Suppressor macrophage treated with lipopolysaccharide for 4 hours (primary cell): ENCODE measurements at regions not wholly inside any gene's neighbourhood (a gene's known extent, or its start where the extent isn't known, plus 50 kb on each side); places are given as distances from the start of the nearest gene placed in this dataset.
A peak's percentile ranks its signal among the peaks of the same experiment; 100 is the strongest.

ENCODE experiments used
- DNase-seq: peaks from one replicate; pipeline ENCODE4 v3.0.0-alpha.2; 2020

GRCh38 chr20:12023194-12023795 is 105.6 kb downstream of the BTBD3 start:
- peak; percentile 29 for DNase-seq

GRCh38 chr20:12028771-12029170 is 111.1 kb downstream of the BTBD3 start:
- DNase-seq = no peak

GRCh38 chr20:12030470-12030869 is 112.8 kb downstream of the BTBD3 start:
- no peak for DNase-seq

GRCh38 chr20:12036142-12036541 is 118.4 kb downstream of the BTBD3 start:
- no peak for DNase-seq

- no peak for DNase-seq
Observed at GRCh38 chr20:12037521-12037920, 119.8 kb downstream of the BTBD3 start.

GRCh38 chr20:12040261-12040660 is 122.6 kb downstream of the BTBD3 start:
- no peak for DNase-seq

GRCh38 chr20:12044969-12045368 is 127.3 kb downstream of the BTBD3 start:
- no peak for DNase-seq

GRCh38 chr20:12047838-12048432 is 130.2 kb downstream of the BTBD3 start:
- DNase-seq = no peak

GRCh38 chr20:12049125-12049524 is 131.4 kb downstream of the BTBD3 start:
- no peak for DNase-seq

- no peak for DNase-seq
Observed at GRCh38 chr20:12051206-12052163, 133.8 kb downstream of the BTBD3 start.

- peak; percentile 28 for DNase-seq
Observed at GRCh38 chr20:12053353-12053752, 135.7 kb downstream of the BTBD3 start.

- no peak for DNase-seq
Observed at GRCh38 chr20:12054556-12054955, 136.9 kb downstream of the BTBD3 start.

- no peak for DNase-seq
Observed at GRCh38 chr20:12055161-12055560, 137.5 kb downstream of the BTBD3 start.

- DNase-seq = no peak
Observed at GRCh38 chr20:12056839-12057238, 139.1 kb downstream of the BTBD3 start.

- DNase-seq = no peak
Observed at GRCh38 chr20:12057778-12058177, 140.1 kb downstream of the BTBD3 start.

- DNase-seq = no peak
Observed at GRCh38 chr20:12058216-12058615, 140.5 kb downstream of the BTBD3 start.

GRCh38 chr20:12061466-12061865 is 143.8 kb downstream of the BTBD3 start:
- no peak for DNase-seq

- DNase-seq = no peak
Observed at GRCh38 chr20:12063106-12063684, 145.5 kb downstream of the BTBD3 start.

GRCh38 chr20:12064540-12064939 is 146.8 kb downstream of the BTBD3 start:
- DNase-seq = no peak

- no peak for DNase-seq
Observed at GRCh38 chr20:12067686-12068085, 150.0 kb downstream of the BTBD3 start.

GRCh38 chr20:12068121-12068520 is 150.4 kb downstream of the BTBD3 start:
- no peak for DNase-seq

GRCh38 chr20:12069181-12069580 is 151.5 kb downstream of the BTBD3 start:
- no peak for DNase-seq

GRCh38 chr20:12072221-12072953 is 154.7 kb downstream of the BTBD3 start:
- DNase-seq = no peak
